HG03469 (cell line): ENCODE measurements at regions not wholly inside any gene's neighbourhood (a gene's known extent, or its start where the extent isn't known, plus 50 kb on each side); places are given as distances from the start of the nearest gene placed in this dataset.
"Not testable (repeated sequence)": the region's sequence is repeated elsewhere in the genome, so short reads cannot be mapped to it uniquely, and the experiment has no call there.

Experiments used
- ATAC-seq: cut with Tn5 transposase; IDR thresholded peaks from one replicate; pipeline ENCODE4 v1.9.1; 2021; ENCODE audit warnings: mild to moderate bottlenecking, moderate library complexity, moderate number of reproducible peaks; ENCODE audit not compliant: unreplicated experiment

GRCh38 chr12:131386781-131387180, 324.1 kb upstream of the SFSWAP start:
- ATAC-seq: no peak

GRCh38 chr12:131387281-131388163, 323.4 kb upstream of the SFSWAP start:
- ATAC-seq: no peak

GRCh38 chr12:131388164-131389053, 322.5 kb upstream of the SFSWAP start:
- not testable (repeated sequence) for ATAC-seq

- ATAC-seq: no peak
These were observed 321.6 kb upstream of the SFSWAP start for GRCh38 chr12:131389054-131390013.

GRCh38 chr12:131390412-131391334, 320.2 kb upstream of the SFSWAP start:
- no peak for ATAC-seq

DNA sequence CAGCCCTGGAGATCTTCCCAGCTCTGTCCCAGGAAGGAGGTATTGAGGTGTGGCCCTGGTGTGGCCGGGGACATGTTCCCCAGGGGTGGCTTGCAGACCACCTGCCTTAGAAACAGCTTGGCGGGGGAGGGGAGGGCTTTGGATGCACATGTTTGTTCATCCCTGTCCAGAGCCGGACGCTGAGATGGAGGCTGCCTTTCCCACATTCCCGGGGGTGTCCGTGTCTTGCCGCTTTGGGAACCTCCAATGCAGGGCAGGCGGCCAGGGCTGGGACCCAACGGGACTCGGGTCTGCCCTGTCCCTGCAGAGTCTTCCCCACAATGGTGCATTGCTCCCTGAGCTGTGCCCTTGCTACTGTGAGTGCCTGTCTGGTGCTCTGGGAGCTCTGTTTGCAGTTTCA, 319.5 kb upstream of the SFSWAP start:
- ATAC-seq: no peak

DNA sequence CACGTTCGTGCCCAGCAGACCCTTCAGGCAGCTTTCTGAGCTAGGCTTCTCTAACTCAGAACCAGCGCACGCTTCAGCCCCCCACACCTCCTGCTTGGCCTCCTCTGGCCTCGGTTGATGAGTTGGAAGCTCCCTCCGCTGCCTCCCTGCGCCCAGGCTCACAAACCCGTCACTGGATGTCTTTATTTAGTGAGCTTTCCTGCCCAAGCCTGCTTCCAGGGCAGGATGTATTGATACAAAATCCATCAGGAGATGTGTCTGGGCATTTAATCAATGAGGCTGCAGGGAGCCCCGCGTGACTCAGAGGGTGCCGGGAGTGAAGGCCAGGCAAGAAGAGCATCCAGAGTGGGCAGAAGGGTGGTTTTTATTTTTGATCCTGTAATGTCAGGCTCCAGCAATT, 316.1 kb upstream of the SFSWAP start:
- not testable (repeated sequence) for ATAC-seq

DNA sequence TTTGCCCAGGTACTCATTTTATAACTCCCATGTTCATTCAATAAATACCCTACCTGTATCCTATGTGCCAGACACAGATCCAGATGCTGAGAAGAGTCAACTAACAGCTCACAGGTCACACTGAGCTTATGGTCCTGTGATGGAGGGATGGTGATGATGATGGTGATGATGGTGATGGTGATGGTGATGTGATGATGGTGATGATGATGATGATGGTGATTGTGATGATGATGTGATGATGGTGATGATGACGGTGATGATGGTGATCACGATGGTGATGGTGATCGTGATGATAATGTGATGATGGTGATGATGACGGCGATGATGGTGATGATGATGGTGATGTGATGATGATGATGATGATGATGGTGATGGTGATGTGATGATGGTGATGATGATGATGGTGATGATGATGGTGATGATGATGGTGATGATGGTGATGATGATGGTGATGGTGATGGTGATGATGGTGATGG, 315.6 kb upstream of the SFSWAP start:
- ATAC-seq: not testable (repeated sequence)

DNA sequence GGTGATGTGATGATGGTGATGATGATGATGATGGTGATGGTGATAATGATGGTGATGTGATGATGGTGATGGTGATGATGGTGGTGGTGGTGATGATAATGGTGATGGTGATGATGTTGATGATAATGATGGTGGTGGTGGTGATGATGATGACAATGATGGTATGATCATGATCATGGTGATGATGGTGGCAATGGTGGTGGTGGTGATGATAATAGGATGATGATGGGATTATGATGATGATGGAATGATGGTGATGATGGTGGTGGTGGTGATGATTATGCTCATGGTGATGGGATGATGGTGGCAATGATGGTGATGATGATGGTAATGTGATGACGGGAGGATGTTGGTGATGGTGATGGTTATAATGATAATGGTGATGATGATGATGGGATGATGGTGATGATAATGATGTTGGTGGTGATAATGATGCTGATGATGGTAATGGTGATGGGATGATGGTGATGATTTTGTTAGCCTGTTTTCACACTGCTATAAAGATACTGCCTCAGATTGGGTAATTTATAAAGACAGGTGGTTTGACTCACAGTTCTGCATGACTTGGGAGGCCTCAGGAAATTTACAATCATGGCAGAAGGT, 314.8 kb upstream of the SFSWAP start:
- no peak for ATAC-seq

DNA sequence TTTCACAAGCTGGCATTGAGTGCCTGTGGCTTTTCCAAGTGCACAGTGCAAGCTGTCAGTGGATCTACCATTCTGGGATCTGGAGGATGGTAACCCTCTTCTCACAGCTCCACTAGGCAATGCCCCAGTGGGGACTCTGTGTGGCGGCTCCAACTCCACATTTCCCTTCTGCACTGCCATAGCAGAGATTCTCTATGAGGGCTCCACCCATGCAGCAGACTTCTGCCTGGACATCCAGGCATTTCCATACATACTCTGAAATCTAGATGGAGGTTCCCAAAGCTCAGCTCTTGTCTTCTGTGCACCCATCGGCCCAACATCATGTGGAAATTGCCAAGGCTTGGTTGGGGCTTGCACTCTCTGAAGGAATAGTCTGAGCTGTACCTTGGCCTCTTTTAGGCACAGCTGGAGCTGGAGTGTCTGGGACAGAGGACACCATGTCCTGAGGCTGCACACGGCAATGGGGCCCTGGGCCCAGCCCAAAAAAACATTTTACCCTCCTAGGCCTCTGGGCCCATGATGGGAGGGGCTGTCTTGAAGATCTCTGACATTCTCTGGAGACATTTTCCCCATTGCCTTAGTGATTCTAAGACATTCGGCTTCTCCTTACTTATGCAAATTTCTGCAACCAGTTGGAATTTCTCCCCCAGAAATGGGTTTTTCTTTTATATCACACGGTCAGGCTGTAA, 313.3 kb upstream of the SFSWAP start:
- no peak for ATAC-seq

DNA sequence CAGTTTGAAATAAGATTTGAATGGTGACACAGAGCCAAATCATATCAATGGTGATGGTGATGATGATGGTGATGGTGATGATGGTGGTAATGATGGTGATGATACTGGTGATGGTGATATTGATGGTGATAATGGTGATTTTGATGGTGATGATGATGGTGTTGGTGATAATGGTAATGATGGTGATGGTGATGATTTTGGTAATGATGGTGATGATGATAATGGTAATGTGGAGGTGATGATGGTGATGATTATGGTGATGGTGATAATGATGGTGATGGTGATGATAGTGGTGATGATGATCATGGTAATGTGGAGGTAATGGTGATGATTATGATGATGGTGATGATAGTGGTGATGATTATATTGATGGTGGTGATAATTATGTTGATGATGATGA, 311.9 kb upstream of the SFSWAP start:
- ATAC-seq: no peak

- not testable (repeated sequence) for ATAC-seq
These were observed 310.1 kb upstream of the SFSWAP start for GRCh38 chr12:131400668-131401294.

- not testable (repeated sequence) for ATAC-seq
These were observed 308.8 kb upstream of the SFSWAP start for GRCh38 chr12:131401907-131402633.

- ATAC-seq: no peak
These were observed 308.0 kb upstream of the SFSWAP start for GRCh38 chr12:131402781-131403396.

DNA sequence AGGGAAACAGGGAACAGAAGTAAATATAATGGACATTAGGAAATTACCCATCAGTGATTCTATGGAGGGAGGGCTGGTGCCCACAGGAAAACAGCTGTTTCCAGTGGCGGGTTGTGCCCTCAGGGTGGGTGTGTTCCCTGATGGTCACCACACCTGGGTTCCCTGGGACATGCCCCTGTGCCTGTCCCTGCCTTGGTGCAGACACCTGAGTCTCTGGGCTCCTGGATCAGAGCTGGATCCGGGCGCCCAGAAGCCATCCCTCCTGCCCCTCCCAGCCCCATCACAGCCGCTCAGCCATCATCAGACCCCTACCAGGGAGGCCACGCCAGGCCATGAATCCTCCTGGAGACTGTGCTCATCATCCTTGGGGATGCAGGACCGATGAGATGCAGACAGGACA, 307.2 kb upstream of the SFSWAP start:
- ATAC-seq: no peak

- no peak for ATAC-seq
These were observed 306.2 kb upstream of the SFSWAP start for GRCh38 chr12:131404705-131405104.
